ENCODE measurements at regions not wholly inside any gene's neighbourhood (a gene's known extent, or its start where the extent isn't known, plus 50 kb on each side); places are given as distances from the start of the nearest gene placed in this dataset.
"Not testable (repeated sequence)": the region's sequence is repeated elsewhere in the genome, so short reads cannot be mapped to it uniquely, and the experiment has no call there.

- DNase-seq (ENCODE audit: low spot score): no peak
Measured at GRCh38 chr22:26769663-26770062, 112.3 kb downstream of the MIAT start.

GRCh38 chr22:26770624-26771023 is 113.2 kb downstream of the MIAT start:
- no peak for DNase-seq (ENCODE audit: low spot score)

GRCh38 chr22:26773054-26773453 is 115.7 kb downstream of the MIAT start:
- not testable (repeated sequence) for DNase-seq (ENCODE audit: low spot score)

- DNase-seq (ENCODE audit: low spot score): no peak
Measured at GRCh38 chr22:26775394-26775793, 118.0 kb downstream of the MIAT start.

GRCh38 chr22:26777156-26777801 is 119.9 kb downstream of the MIAT start:
- no peak for DNase-seq (ENCODE audit: low spot score)

- no peak for DNase-seq (ENCODE audit: low spot score)
Measured at GRCh38 chr22:26778372-26778771, 121.0 kb downstream of the MIAT start.

GRCh38 chr22:26779108-26779507 is 121.7 kb downstream of the MIAT start:
- DNase-seq (ENCODE audit: low spot score): no peak

- DNase-seq (ENCODE audit: low spot score): no peak
Measured at GRCh38 chr22:26779929-26780328, 122.5 kb downstream of the MIAT start.

GRCh38 chr22:26780521-26780920 is 123.1 kb downstream of the MIAT start:
- DNase-seq (ENCODE audit: low spot score): no peak

- DNase-seq (ENCODE audit: low spot score): no peak
Measured at GRCh38 chr22:26781062-26781461, 123.7 kb downstream of the MIAT start.

- no peak for DNase-seq (ENCODE audit: low spot score)
Measured at GRCh38 chr22:26781596-26781995, 124.2 kb downstream of the MIAT start.

GRCh38 chr22:26783885-26784284 is 126.5 kb downstream of the MIAT start:
- no peak for DNase-seq (ENCODE audit: low spot score)

- no peak for DNase-seq (ENCODE audit: low spot score)
Measured at GRCh38 chr22:26784772-26785171, 127.4 kb downstream of the MIAT start.

GRCh38 chr22:26785932-26786331 is 128.5 kb downstream of the MIAT start:
- no peak for DNase-seq (ENCODE audit: low spot score)

GRCh38 chr22:26786398-26786797 is 129.0 kb downstream of the MIAT start:
- no peak for DNase-seq (ENCODE audit: low spot score)

- DNase-seq (ENCODE audit: low spot score): no peak
Measured at GRCh38 chr22:26789951-26790350, 132.6 kb downstream of the MIAT start.

GRCh38 chr22:26792522-26792921 is 135.1 kb downstream of the MIAT start:
- no peak for DNase-seq (ENCODE audit: low spot score)

GRCh38 chr22:26796785-26797184 is 139.4 kb downstream of the MIAT start:
- DNase-seq (ENCODE audit: low spot score): no peak

GRCh38 chr22:26797910-26798309 is 140.5 kb downstream of the MIAT start:
- DNase-seq (ENCODE audit: low spot score): no peak

GRCh38 chr22:26798462-26799065 is 141.2 kb downstream of the MIAT start:
- no peak for DNase-seq (ENCODE audit: low spot score)

- no peak for DNase-seq (ENCODE audit: low spot score)
Measured at GRCh38 chr22:26800858-26801257, 143.5 kb downstream of the MIAT start.

GRCh38 chr22:26801449-26801848 is 144.1 kb downstream of the MIAT start:
- DNase-seq (ENCODE audit: low spot score): no peak

- no peak for DNase-seq (ENCODE audit: low spot score)
Measured at GRCh38 chr22:26804315-26804714, 146.9 kb downstream of the MIAT start.

GRCh38 chr22:26804911-26805539 is 147.6 kb downstream of the MIAT start:
- no peak for DNase-seq (ENCODE audit: low spot score)
